HEK293 (cell line): ENCODE measurements at regions not wholly inside any gene's neighbourhood (a gene's known extent, or its start where the extent isn't known, plus 50 kb on each side); places are given as distances from the start of the nearest gene placed in this dataset.

ENCODE experiments used
- CTCF ChIA-PET: fragments of 350-600 bp; formaldehyde crosslinking; extraction: SDS; loops from one replicate; lab custom pipeline; 2021; ENCODE audit warnings: antibody characterized with exemption; lab: Yijun Ruan, JAX
- POLR2A ChIA-PET: fragments of 300-600 bp; formaldehyde crosslinking; extraction: SDS; loops from one replicate; lab custom pipeline; 2020; ENCODE audit warnings: antibody characterized with exemption, inconsistent platforms; lab: Yijun Ruan, JAX
- H3K27ac ChIP-seq: fragments of 200-500 bp; sonication (Bioruptor generic); 2 replicates; pipeline ENCODE4 v1.5.1; 2014; ENCODE audit warnings: low read depth, low read length, control low read depth, inconsistent platforms; ENCODE audit errors: extremely low read depth
- H3K36me3 ChIP-seq, 2 experiments: fragments of 200-500 bp in 1 of 2; sonication (Bioruptor generic) in 1 of 2; 1 replicate in 1 of 2; 2 replicates in 1 of 2; pipeline ENCODE4 v1.5.1; 2014 to 2017; ENCODE audit warnings: inconsistent platforms in 2 of 2, low read length in 2 of 2; ENCODE audit not compliant: control insufficient read depth in 2 of 2, insufficient read depth in 1 of 2
- H3K4me1 ChIP-seq: fragments of 200-500 bp; sonication (Bioruptor generic); 2 replicates; pipeline ENCODE4 v1.5.1; 2014; ENCODE audit warnings: mild to moderate bottlenecking, low read length, inconsistent platforms; ENCODE audit not compliant: control insufficient read depth, insufficient read depth
- H3K4me3 ChIP-seq: 2 replicates; pipeline ENCODE4 v1.5.1; 2011; ENCODE audit warnings: low read depth, mild to moderate bottlenecking, control low read depth, low read length, moderate library complexity
- H3K9me3 ChIP-seq: fragments of 200-500 bp; sonication (Bioruptor generic); 2 replicates; pipeline ENCODE4 v1.5.1; 2014; ENCODE audit warnings: low read depth, low read length, inconsistent platforms; ENCODE audit not compliant: control insufficient read depth, insufficient read depth
- BCL11B ChIP-seq: fragments of 450-650 bp; formaldehyde crosslinking; IDR thresholded peaks from 2 replicates; pipeline ENCODE4 v1.5.1; 2016; ENCODE audit warnings: low read depth, missing biosample characterization, missing genetic modification characterization
- GLI2 ChIP-seq: fragments of 450-650 bp; formaldehyde crosslinking; IDR thresholded peaks from 2 replicates; pipeline ENCODE4; 2017; ENCODE audit warnings: missing biosample characterization, missing genetic modification characterization, low read depth, borderline replicate concordance
- HOXD13 ChIP-seq: sonication (generic); formaldehyde crosslinking; IDR thresholded peaks from 2 replicates; pipeline ENCODE4 v1.8.0; 2022; ENCODE audit warnings: missing genetic modification reagents, borderline replicate concordance
- RBAK ChIP-seq: fragments of 450-650 bp; formaldehyde crosslinking; IDR thresholded peaks from 2 replicates; pipeline ENCODE4 v1.5.1; 2016; ENCODE audit warnings: missing biosample characterization, missing genetic modification characterization
- TRIM28 ChIP-seq: IDR thresholded peaks from 2 replicates; pipeline ENCODE4 v1.6.1; 2011; ENCODE audit warnings: low read length, control low read depth, borderline replicate concordance
- ZBTB17 ChIP-seq: fragments of 450-650 bp; formaldehyde crosslinking; IDR thresholded peaks from 2 replicates; pipeline ENCODE4 v1.5.1; 2016; ENCODE audit warnings: missing biosample characterization, missing genetic modification characterization
- ZBTB26 ChIP-seq: fragments of 450-650 bp; formaldehyde crosslinking; optimal IDR thresholded peaks from 2 replicates; pipeline ENCODE3; 2016; ENCODE audit warnings: missing biosample characterization, mild to moderate bottlenecking, missing genetic modification characterization
- ZFHX2 ChIP-seq: fragments of 450-650 bp; formaldehyde crosslinking; conservative IDR thresholded peaks from 2 replicates; pipeline ENCODE4 v1.5.1; 2016; ENCODE audit warnings: missing biosample characterization, missing genetic modification characterization
- ZNF10 ChIP-seq: fragments of 450-650 bp; formaldehyde crosslinking; IDR thresholded peaks from 2 replicates; pipeline ENCODE4 v1.5.1; 2017; ENCODE audit warnings: missing biosample characterization, missing genetic modification characterization
- ZNF132 ChIP-seq: fragments of 450-650 bp; formaldehyde crosslinking; IDR thresholded peaks from 2 replicates; pipeline ENCODE4 v1.5.1; 2017; ENCODE audit warnings: missing biosample characterization, missing genetic modification characterization, borderline replicate concordance
- ZNF223 ChIP-seq: fragments of 450-650 bp; formaldehyde crosslinking; IDR thresholded peaks from 2 replicates; pipeline ENCODE4 v1.5.1; 2016; ENCODE audit warnings: missing biosample characterization, missing genetic modification characterization
- ZNF239 ChIP-seq: fragments of 450-650 bp; formaldehyde crosslinking; IDR thresholded peaks from 2 replicates; pipeline ENCODE4 v1.5.1; 2016; ENCODE audit warnings: missing biosample characterization, missing genetic modification characterization
- ZNF248 ChIP-seq: fragments of 450-650 bp; formaldehyde crosslinking; IDR thresholded peaks from 2 replicates; pipeline ENCODE4 v1.5.1; 2017; ENCODE audit warnings: missing biosample characterization, missing genetic modification characterization
- ZNF274 ChIP-seq, 2 experiments: fragments of 200-500 bp in 1 of 2; fragments of 450-650 bp in 1 of 2; sonication (Bioruptor generic) in 1 of 2; formaldehyde crosslinking in 1 of 2; IDR thresholded peaks; 2 replicates each; pipeline versions ENCODE4 v1.5.1 to v1.6.1; 2014 to 2016; ENCODE audit warnings: borderline replicate concordance in 1 of 2, inconsistent platforms in 1 of 2, low read length in 1 of 2, missing biosample characterization in 1 of 2, missing genetic modification characterization in 1 of 2
- ZNF416 ChIP-seq: fragments of 450-650 bp; formaldehyde crosslinking; IDR thresholded peaks from 2 replicates; pipeline ENCODE4 v1.5.1; 2016; ENCODE audit warnings: missing biosample characterization, missing genetic modification characterization
- ZNF560 ChIP-seq: fragments of 450-650 bp; formaldehyde crosslinking; IDR thresholded peaks from 2 replicates; pipeline ENCODE4 v1.5.1; 2017; ENCODE audit warnings: missing biosample characterization, missing genetic modification characterization, borderline replicate concordance
- ZNF571 ChIP-seq: fragments of 450-650 bp; formaldehyde crosslinking; IDR thresholded peaks from 2 replicates; pipeline ENCODE4 v1.5.0; 2017; ENCODE audit warnings: missing biosample characterization, missing genetic modification characterization
- ZNF621 ChIP-seq: fragments of 450-650 bp; formaldehyde crosslinking; IDR thresholded peaks from 2 replicates; pipeline ENCODE4 v1.5.1; 2017; ENCODE audit warnings: missing biosample characterization, missing genetic modification characterization
- ZNF623 ChIP-seq: fragments of 450-650 bp; formaldehyde crosslinking; IDR thresholded peaks from 2 replicates; pipeline ENCODE4 v1.5.1; 2016; ENCODE audit warnings: missing biosample characterization, missing genetic modification characterization
- ZNF624 ChIP-seq: fragments of 450-650 bp; formaldehyde crosslinking; IDR thresholded peaks from 2 replicates; pipeline ENCODE4 v1.5.1; 2017; ENCODE audit warnings: missing biosample characterization, missing genetic modification characterization
- ZNF660 ChIP-seq: fragments of 450-650 bp; IDR thresholded peaks from 2 replicates; pipeline ENCODE4 v1.5.1; 2018; ENCODE audit warnings: missing biosample characterization, mild to moderate bottlenecking, missing genetic modification characterization
- ZNF664 ChIP-seq: fragments of 450-650 bp; formaldehyde crosslinking; IDR thresholded peaks from 2 replicates; pipeline ENCODE4 v1.5.1; 2016; ENCODE audit warnings: missing biosample characterization, missing genetic modification characterization
- ZNF670 ChIP-seq: fragments of 450-650 bp; formaldehyde crosslinking; IDR thresholded peaks from 2 replicates; pipeline ENCODE4 v1.5.1; 2016; ENCODE audit warnings: missing biosample characterization, missing genetic modification characterization, low read depth
- ZNF707 ChIP-seq: fragments of 450-650 bp; formaldehyde crosslinking; IDR thresholded peaks from 2 replicates; pipeline ENCODE4 v1.5.1; 2016; ENCODE audit warnings: missing biosample characterization, missing genetic modification characterization
- ZSCAN23 ChIP-seq: fragments of 450-650 bp; formaldehyde crosslinking; IDR thresholded peaks from 2 replicates; pipeline ENCODE4 v1.5.1; 2016; ENCODE audit warnings: missing biosample characterization, missing genetic modification characterization
- ZSCAN30 ChIP-seq: fragments of 450-650 bp; IDR thresholded peaks from 2 replicates; pipeline ENCODE4 v1.5.1; 2018; ENCODE audit warnings: missing biosample characterization, mild to moderate bottlenecking, missing genetic modification characterization, moderate library complexity
- TF ChIP-seq, protein P1 (sequence below): fragments of 450-650 bp; formaldehyde crosslinking; IDR thresholded peaks from 2 replicates; pipeline ENCODE4 v1.5.1; 2017; ENCODE audit warnings: missing biosample characterization, mild to moderate bottlenecking, missing genetic modification characterization, moderate library complexity
- TF ChIP-seq, protein P2 (sequence below): fragments of 450-650 bp; formaldehyde crosslinking; IDR thresholded peaks from 2 replicates; pipeline ENCODE4 v1.5.1; 2016; ENCODE audit warnings: missing biosample characterization, missing genetic modification characterization

GRCh38 chr15:25189551-25189950, 234.8 kb downstream of the SNRPN start:
- ChIA-PET CTCF (no interaction called here), POLR2A (no interaction called here)
- Histone ChIP-seq H3K36me3 (no peaks in the 10 kb centered on the region), H3K4me1 (no peaks in the 10 kb centered on the region), H3K4me3 (no peak overlapping the region), H3K27ac (no peak overlapping the region), H3K9me3 (no peaks in the 10 kb centered on the region)
- no peak for TF ChIP-seq GLI2 (tag by site-specific recombination)
- TF ChIP-seq ZSCAN23, result no peak
- no peak for TF ChIP-seq ZNF223
- no peak for TF ChIP-seq BCL11B (tag by site-specific recombination)
- TF ChIP-seq ZSCAN30 (tag by site-specific recombination), result no peak
- no peak for TF ChIP-seq ZNF239 (tag by site-specific recombination)
- TF ChIP-seq ZNF132, result no peak
- TF ChIP-seq ZNF707 (tag by site-specific recombination), result no peak
- no peak for TF ChIP-seq ZNF670
- TF ChIP-seq ZNF416 (tag by site-specific recombination), result no peak
- TF ChIP-seq RBAK (tag by site-specific recombination), result no peak
- no peak for TF ChIP-seq ZNF623 (tag by site-specific recombination)

- Histone ChIP-seq H3K9me3 (no peaks in the 10 kb centered on the region), H3K27ac (no peak overlapping the region), H3K4me1 (no peaks in the 10 kb centered on the region), H3K4me3 (no peak overlapping the region), H3K36me3 (no peaks in the 10 kb centered on the region)
- no peak for TF ChIP-seq ZNF624 (tag by site-specific recombination)
- TF ChIP-seq ZNF10 (tag by site-specific recombination), result no peak
- TF ChIP-seq ZNF660 (tag by site-specific recombination), result no peak
- no peak for TF ChIP-seq ZNF560 (tag by site-specific recombination)
- no peak for TF ChIP-seq ZBTB26 (tag by site-specific recombination)
- TF ChIP-seq ZNF239 (tag by site-specific recombination), result no peak
- no peak for TF ChIP-seq ZNF571 (tag by site-specific recombination)
- no peak for TF ChIP-seq TRIM28
- no peak for TF ChIP-seq ZNF274 (IDR thresholded peaks at IDR 0.05; ENCODE audit: low read length)
- TF ChIP-seq ZNF274 (tag by site-specific recombination; IDR thresholded peaks at IDR 0.05; ENCODE audit: borderline replicate concordance), result no peak
- no peak for TF ChIP-seq ZBTB17 (tag by site-specific recombination)
- no peak for TF ChIP-seq ZNF664 (tag by site-specific recombination)
- TF ChIP-seq ZFHX2, result no peak
- no peak for TF ChIP-seq ZSCAN30 (tag by site-specific recombination)
- no peak for TF ChIP-seq ZNF670
- TF ChIP-seq HOXD13 (CRISPR knock-in tag), result no peak
- TF ChIP-seq, protein P1, sequence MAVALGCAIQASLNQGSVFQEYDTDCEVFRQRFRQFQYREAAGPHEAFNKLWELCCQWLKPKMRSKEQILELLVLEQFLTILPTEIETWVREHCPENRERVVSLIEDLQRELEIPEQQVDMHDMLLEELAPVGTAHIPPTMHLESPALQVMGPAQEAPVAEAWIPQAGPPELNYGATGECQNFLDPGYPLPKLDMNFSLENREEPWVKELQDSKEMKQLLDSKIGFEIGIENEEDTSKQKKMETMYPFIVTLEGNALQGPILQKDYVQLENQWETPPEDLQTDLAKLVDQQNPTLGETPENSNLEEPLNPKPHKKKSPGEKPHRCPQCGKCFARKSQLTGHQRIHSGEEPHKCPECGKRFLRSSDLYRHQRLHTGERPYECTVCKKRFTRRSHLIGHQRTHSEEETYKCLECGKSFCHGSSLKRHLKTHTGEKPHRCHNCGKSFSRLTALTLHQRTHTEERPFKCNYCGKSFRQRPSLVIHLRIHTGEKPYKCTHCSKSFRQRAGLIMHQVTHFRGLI (tag by site-specific recombination), result no peak
- TF ChIP-seq ZNF248, result no peak
- TF ChIP-seq BCL11B (tag by site-specific recombination), result no peak
- TF ChIP-seq, protein P2, sequence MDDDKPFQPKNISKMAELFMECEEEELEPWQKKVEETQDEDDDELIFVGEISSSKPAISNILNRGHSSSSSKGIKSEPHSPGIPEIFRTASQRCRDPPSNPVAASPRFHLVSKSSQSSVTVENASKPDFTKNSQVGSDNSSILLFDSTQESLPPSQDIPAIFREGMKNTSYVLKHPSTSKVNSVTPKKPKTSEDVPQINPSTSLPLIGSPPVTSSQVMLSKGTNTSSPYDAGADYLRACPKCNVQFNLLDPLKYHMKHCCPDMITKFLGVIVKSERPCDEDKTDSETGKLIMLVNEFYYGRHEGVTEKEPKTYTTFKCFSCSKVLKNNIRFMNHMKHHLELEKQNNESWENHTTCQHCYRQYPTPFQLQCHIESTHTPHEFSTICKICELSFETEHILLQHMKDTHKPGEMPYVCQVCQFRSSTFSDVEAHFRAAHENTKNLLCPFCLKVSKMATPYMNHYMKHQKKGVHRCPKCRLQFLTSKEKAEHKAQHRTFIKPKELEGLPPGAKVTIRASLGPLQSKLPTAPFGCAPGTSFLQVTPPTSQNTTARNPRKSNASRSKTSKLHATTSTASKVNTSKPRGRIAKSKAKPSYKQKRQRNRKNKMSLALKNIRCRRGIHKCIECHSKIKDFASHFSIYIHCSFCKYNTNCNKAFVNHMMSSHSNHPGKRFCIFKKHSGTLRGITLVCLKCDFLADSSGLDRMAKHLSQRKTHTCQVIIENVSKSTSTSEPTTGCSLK (tag by site-specific recombination), result no peak
- no peak for TF ChIP-seq ZNF621
- CTCF ChIA-PET, result no interaction called here
- POLR2A ChIA-PET, result no interaction called here
Observed at GRCh38 chr15:25192651-25193050, 237.9 kb downstream of the SNRPN start.
